Peyer's patch (tissue), 4 donors: ENCODE measurements at regions not wholly inside any gene's neighbourhood (a gene's known extent, or its start where the extent isn't known, plus 50 kb on each side); places are given as distances from the start of the nearest gene placed in this dataset.

Source experiments
- DNase-seq, 3 donors: peaks; one replicate each; pipeline ENCODE4 v3.0.0-alpha.2; 2017 to 2019
- H3K27ac ChIP-seq, 4 donors: fragments of 200-600 bp; sonication (generic); one replicate each; pipeline ENCODE4 v1.5.1; 2016 to 2019
- H3K27me3 ChIP-seq, 2 donors: fragments of 200-600 bp; sonication (generic); one replicate each; pipeline ENCODE4 v1.5.1; 2019
- H3K36me3 ChIP-seq, 3 donors: fragments of 200-600 bp; sonication (generic); one replicate each; pipeline ENCODE4 v1.5.1; 2016 to 2019
- H3K4me1 ChIP-seq, 4 donors: fragments of 200-600 bp; sonication (generic); one replicate each; pipeline ENCODE4 v1.5.1; 2016 to 2019
- H3K4me3 ChIP-seq, 4 donors: fragments of 200-600 bp; sonication (generic); 1 replicate in 3 of 4; 2 replicates in 1 of 4; pipeline ENCODE4 v1.5.1; 2016 to 2019; ENCODE audit warnings: mild to moderate bottlenecking in 1 of 4
- H3K9me3 ChIP-seq, 4 donors: fragments of 200-600 bp; sonication (generic); one replicate each; pipeline ENCODE4 v1.5.1; 2016 to 2019; ENCODE audit warnings: mild to moderate bottlenecking in 1 of 4
- CTCF ChIP-seq, 6 experiments: fragments of 450-650 bp in 4 of 6; fragments of 200-600 bp in 2 of 6; sonication (generic) in 1 of 6; IDR thresholded peaks; one replicate each; pipeline ENCODE4 v1.5.1; 2017 to 2019; ENCODE audit warnings: antibody characterized with exemption in 6 of 6, mild to moderate bottlenecking in 3 of 6, moderate library complexity in 1 of 6
- POLR2A ChIP-seq, 2 donors: fragments of 450-650 bp; IDR thresholded peaks; one replicate each; pipeline ENCODE4 v1.5.1; 2017; ENCODE audit warnings: antibody characterized with exemption in 2 of 2, mild to moderate bottlenecking in 2 of 2, moderate library complexity in 2 of 2

DNA sequence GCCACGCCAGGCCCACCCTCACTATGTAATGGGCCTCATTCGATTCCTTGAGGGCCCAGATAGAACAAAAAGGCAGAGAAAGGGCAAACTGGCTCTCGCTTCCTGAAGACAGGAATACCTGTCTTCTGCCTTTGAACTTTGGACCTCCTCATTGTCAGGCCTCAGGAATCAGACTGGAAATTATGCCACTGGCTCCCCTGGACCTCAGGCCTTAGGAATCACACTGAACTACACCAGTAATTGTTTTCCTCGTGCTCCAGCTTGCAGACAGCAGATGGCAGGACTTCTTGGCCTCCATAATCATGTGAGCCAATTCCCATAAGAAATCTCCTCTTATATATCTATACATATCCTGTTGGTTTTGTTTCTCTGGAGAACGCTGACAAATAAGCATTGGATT lies 258.6 kb upstream of the KCNG1 start:
- DNase-seq, result no peak
- TF ChIP-seq CTCF (IDR thresholded peaks at IDR 0.05) (no peak), POLR2A (IDR thresholded peaks at IDR 0.05) (no peak)
- H3K27ac ChIP-seq, result no peak overlapping the region

GRCh38 chr20:51280047-51280446 lies 257.1 kb upstream of the KCNG1 start:
- no peaks in the 10 kb centered on the region for H3K27me3 ChIP-seq
- H3K4me3 ChIP-seq, result no peak overlapping the region
- H3K4me1 ChIP-seq, result no peaks in the 10 kb centered on the region
- no peaks in the 10 kb centered on the region for H3K36me3 ChIP-seq
- no peak for TF ChIP-seq CTCF (IDR thresholded peaks at IDR 0.05)
- DNase-seq, result no peak
- no peak overlapping the region for H3K27ac ChIP-seq
- H3K9me3 ChIP-seq, result peaks cover 0 to 6% (median 0%) of the 10 kb centered on the region in 4 donors

More for the DNA sequence above, 258.6 kb upstream of the KCNG1 start:
- Histone ChIP-seq H3K4me3 (no peak overlapping the region), H3K36me3 (no peaks in the 10 kb centered on the region), H3K4me1 (no peaks in the 10 kb centered on the region), H3K27me3 (no peaks in the 10 kb centered on the region), H3K9me3 (peaks cover 0 to 6% (median 0%) of the 10 kb centered on the region in 4 donors)

GRCh38 chr20:51277961-51278360 lies 255.1 kb upstream of the KCNG1 start:
- H3K27me3 ChIP-seq, result no peaks in the 10 kb centered on the region
- H3K4me1 ChIP-seq, result no peaks in the 10 kb centered on the region

GRCh38 chr20:51276296-51276695 lies 253.4 kb upstream of the KCNG1 start:
- no peaks in the 10 kb centered on the region for H3K9me3 ChIP-seq
- DNase-seq, result no peak
- H3K27me3 ChIP-seq, result no peaks in the 10 kb centered on the region
- TF ChIP-seq POLR2A (IDR thresholded peaks at IDR 0.05) (no peak), CTCF (IDR thresholded peaks at IDR 0.05) (no peak)
- H3K4me3 ChIP-seq, result no peak overlapping the region
- no peak overlapping the region for H3K27ac ChIP-seq
- H3K4me1 ChIP-seq, result no peaks in the 10 kb centered on the region
- H3K36me3 ChIP-seq, result no peaks in the 10 kb centered on the region

More at GRCh38 chr20:51277961-51278360, 255.1 kb upstream of the KCNG1 start:
- Histone ChIP-seq H3K27ac (no peak overlapping the region), H3K36me3 (no peaks in the 10 kb centered on the region), H3K4me3 (no peak overlapping the region), H3K9me3 (peaks cover 0 to 2% (median 0%) of the 10 kb centered on the region in 4 donors)
- DNase-seq, result no peak
- TF ChIP-seq POLR2A (IDR thresholded peaks at IDR 0.05) (no peak), CTCF (IDR thresholded peaks at IDR 0.05) (no peak)

DNA sequence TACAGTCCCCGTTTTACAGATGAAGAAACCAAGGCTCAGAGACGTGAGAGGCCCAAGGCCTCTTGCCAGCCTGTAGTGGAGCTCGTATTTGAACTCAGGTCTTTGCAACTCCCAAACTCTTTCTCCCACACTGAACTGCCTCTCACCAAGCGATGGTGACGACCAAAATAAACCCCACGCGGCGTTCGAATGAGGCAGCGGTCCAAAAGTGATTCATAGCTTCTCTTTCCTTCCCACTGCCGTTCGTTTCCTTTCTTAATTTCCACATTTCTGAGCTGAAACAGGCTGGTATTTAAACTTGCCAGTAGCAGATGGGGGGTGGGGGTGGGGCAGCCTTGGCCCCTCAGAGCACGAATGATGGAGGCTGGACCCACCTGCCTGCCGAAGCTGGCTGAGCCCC lies 252.9 kb upstream of the KCNG1 start:
- DNase-seq, result no peak
- no peak overlapping the region for H3K27ac ChIP-seq
- H3K4me1 ChIP-seq, result no peaks in the 10 kb centered on the region
- H3K36me3 ChIP-seq, result no peaks in the 10 kb centered on the region
- no peaks in the 10 kb centered on the region for H3K27me3 ChIP-seq
- TF ChIP-seq POLR2A (IDR thresholded peaks at IDR 0.05), result no peak
- TF ChIP-seq CTCF (IDR thresholded peaks at IDR 0.05), result no peak
- H3K4me3 ChIP-seq, result no peak overlapping the region
- no peaks in the 10 kb centered on the region for H3K9me3 ChIP-seq

DNA sequence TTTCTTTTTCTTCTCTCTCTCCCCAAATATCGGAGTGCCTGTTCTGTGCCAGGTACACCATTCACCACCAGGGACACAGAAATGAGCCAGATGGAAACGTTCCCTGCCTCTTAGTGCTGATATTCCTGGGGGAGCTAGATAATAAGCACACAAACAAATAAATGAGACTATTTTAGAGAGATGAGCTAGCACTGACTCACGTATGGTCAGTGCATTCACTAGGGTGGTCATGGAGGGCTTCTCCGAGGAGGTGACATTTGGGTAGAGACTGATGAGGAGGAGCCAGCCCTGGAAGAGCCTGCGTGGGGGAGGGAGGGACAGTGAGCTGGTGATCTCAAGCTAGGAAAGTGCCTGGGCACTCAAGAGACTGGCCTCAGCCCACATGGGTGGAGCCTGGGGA lies 252.3 kb upstream of the KCNG1 start:
- no peaks in the 10 kb centered on the region for H3K4me1 ChIP-seq
- H3K4me3 ChIP-seq, result no peak overlapping the region
- no peaks in the 10 kb centered on the region for H3K27me3 ChIP-seq
- no peak overlapping the region for H3K27ac ChIP-seq
- H3K36me3 ChIP-seq, result no peaks in the 10 kb centered on the region
- TF ChIP-seq POLR2A (IDR thresholded peaks at IDR 0.05) (no peak), CTCF (IDR thresholded peaks at IDR 0.05) (no peak)
- no peaks in the 10 kb centered on the region for H3K9me3 ChIP-seq
- DNase-seq, result no peak
